ENCODE measurements at regions not wholly inside any gene's neighbourhood (a gene's known extent, or its start where the extent isn't known, plus 50 kb on each side); places are given as distances from the start of the nearest gene placed in this dataset.

GRCh38 chr5:34436761-34437501 is 219.2 kb upstream of the RAI14 start:
- no peak for TF ChIP-seq CTCF (conservative IDR thresholded peaks at IDR 0.05; ENCODE audit: low read depth in 2 of 2)
- no peak for TF ChIP-seq REST (IDR thresholded peaks at IDR 0.05; ENCODE audit: unreplicated experiment)
- TF ChIP-seq ZNF331 (CRISPR knock-in tag; IDR thresholded peaks at IDR 0.05; ENCODE audit: low read depth), result no peak
- TF ChIP-seq POLR2AphosphoS5 (IDR thresholded peaks at IDR 0.05; ENCODE audit: low read depth), result no peak
- TF ChIP-seq EZH2phosphoT487 (IDR thresholded peaks at IDR 0.05; ENCODE audit: unreplicated experiment), result no peak
- no peak for TF ChIP-seq EZH2 (IDR thresholded peaks at IDR 0.05; ENCODE audit: low read depth, unreplicated experiment)
- TF ChIP-seq CREB1 (CRISPR knock-in tag; IDR thresholded peaks at IDR 0.05; ENCODE audit: low read depth), result no peak
- TF ChIP-seq JUNB (IDR thresholded peaks at IDR 0.05; ENCODE audit: unreplicated experiment), result no peak
- TF ChIP-seq ZNF114 (CRISPR knock-in tag; IDR thresholded peaks at IDR 0.05), result no peak
- TF ChIP-seq ETS1 (IDR thresholded peaks at IDR 0.05), result no peak
- no peak for TF ChIP-seq ZNF462 (CRISPR knock-in tag; IDR thresholded peaks at IDR 0.05)

Data from GM23338 (cell line).